SU-DHL-6 (cell line): ENCODE measurements at regions not wholly inside any gene's neighbourhood (a gene's known extent, or its start where the extent isn't known, plus 50 kb on each side); places are given as distances from the start of the nearest gene placed in this dataset.

Experiments used
- H2AFZ ChIP-seq: fragments of 200-600 bp; sonication (generic); 2 replicates; pipeline ENCODE4 v1.6.1; 2014; ENCODE audit warnings: low read depth, mild to moderate bottlenecking, moderate library complexity, mixed read lengths, antibody characterized with exemption, low read length; ENCODE audit not compliant: severe bottlenecking
- H3F3A ChIP-seq: fragments of 200-600 bp; shearing (Covaris generic); 2 replicates; pipeline ENCODE4 v1.6.0; 2016; ENCODE audit warnings: antibody characterized with exemption, mild to moderate bottlenecking; ENCODE audit not compliant: insufficient read depth
- H3K27ac ChIP-seq: fragments of 200-600 bp; sonication (generic); 2 replicates; pipeline ENCODE4 v1.5.1; 2016; ENCODE audit warnings: low read depth, mild to moderate bottlenecking, low read length, moderate library complexity, mixed read lengths
- H3K27me3 ChIP-seq: fragments of 200-600 bp; sonication (generic), shearing (Covaris generic); 2 replicates; pipeline ENCODE4 v1.6.0; 2014; ENCODE audit warnings: mild to moderate bottlenecking, low read length
- H3K36me3 ChIP-seq: fragments of 200-600 bp; sonication (generic); 2 replicates; pipeline ENCODE4 v1.6.1; 2014; ENCODE audit warnings: mild to moderate bottlenecking, low read length, mixed read lengths
- H3K4me2 ChIP-seq: fragments of 300-600, 200-600 bp; shearing (Covaris generic), sonication (generic); 2 replicates; pipeline ENCODE4 v1.6.0; 2014; ENCODE audit warnings: low read length, low read depth, mild to moderate bottlenecking; ENCODE audit not compliant: poor library complexity, severe bottlenecking
- H3K4me3 ChIP-seq: fragments of 200-600 bp; sonication (generic); 2 replicates; pipeline ENCODE4 v1.5.1; 2014; ENCODE audit warnings: antibody characterized with exemption, low read length, mild to moderate bottlenecking, mixed read lengths; ENCODE audit not compliant: insufficient read depth, poor library complexity, severe bottlenecking
- H3K79me2 ChIP-seq: fragments of 200-600 bp; sonication (generic); 2 replicates; pipeline ENCODE4 v1.6.1; 2014; ENCODE audit warnings: mild to moderate bottlenecking, low read length, moderate library complexity; ENCODE audit not compliant: insufficient read depth
- H3K9ac ChIP-seq: fragments of 200-600 bp; sonication (generic); 2 replicates; pipeline ENCODE4 v1.7.0; 2014; ENCODE audit warnings: mild to moderate bottlenecking, low read length
- H3K9me2 ChIP-seq: fragments of 200-600 bp; sonication (generic); replicated peaks from 2 replicates; pipeline ENCODE4 v1.6.1; 2014; ENCODE audit warnings: low read length; ENCODE audit not compliant: insufficient read depth
- H3K9me3 ChIP-seq: fragments of 200-600 bp; sonication (generic); 2 replicates; pipeline ENCODE4 v1.6.1; 2014; ENCODE audit warnings: low read length, mixed read lengths; ENCODE audit not compliant: insufficient read depth
- H4K20me1 ChIP-seq: fragments of 200-600 bp; sonication (generic); 2 replicates; pipeline ENCODE4 v1.6.1; 2014; ENCODE audit warnings: low read depth, mild to moderate bottlenecking, antibody characterized with exemption, low read length, moderate library complexity, mixed read lengths
- CTCF ChIP-seq: fragments of 200-600 bp; sonication (generic); IDR thresholded peaks from one replicate; pipeline ENCODE4 v1.5.1; 2017; ENCODE audit warnings: antibody characterized with exemption, mild to moderate bottlenecking, low read length, moderate library complexity; ENCODE audit not compliant: insufficient read depth, poor library complexity, severe bottlenecking
- EZH2phosphoT487 ChIP-seq: fragments of 200-600 bp; sonication (generic), shearing (Covaris generic); conservative IDR thresholded peaks from 2 replicates; pipeline ENCODE4 v1.6.1; 2018; ENCODE audit warnings: mild to moderate bottlenecking, antibody characterized with exemption, low read length, moderate library complexity, mixed read lengths

- Histone ChIP-seq H3F3A (no peaks in the 10 kb centered on the region), H3K36me3 (no peaks in the 10 kb centered on the region), H3K79me2 (no peaks in the 10 kb centered on the region), H3K4me2 (no peak overlapping the region), H4K20me1 (no peaks in the 10 kb centered on the region), H2AFZ (no peak overlapping the region), H3K27ac (no peak overlapping the region), H3K9me2 (no peaks in the 10 kb centered on the region), H3K27me3 (no peaks in the 10 kb centered on the region), H3K4me3 (no peak overlapping the region), H3K9ac (no peak overlapping the region), H3K9me3 (no peaks in the 10 kb centered on the region)
- TF ChIP-seq CTCF (no peak), EZH2phosphoT487 (no peak)
Measured at GRCh38 chr1:244140420-244140819, 89.3 kb downstream of the ZBTB18 start.

GRCh38 chr1:244144053-244144452 is 93.0 kb downstream of the ZBTB18 start:
- no peak overlapping the region for H3K4me3 ChIP-seq
- H3F3A ChIP-seq: no peaks in the 10 kb centered on the region
- H3K27me3 ChIP-seq: no peaks in the 10 kb centered on the region
- H3K36me3 ChIP-seq: no peaks in the 10 kb centered on the region
- no peak overlapping the region for H3K4me2 ChIP-seq
- no peaks in the 10 kb centered on the region for H3K9me3 ChIP-seq
- H3K79me2 ChIP-seq: no peaks in the 10 kb centered on the region
- no peak overlapping the region for H3K27ac ChIP-seq
- TF ChIP-seq EZH2phosphoT487 (no peak), CTCF (no peak)
- H3K9ac ChIP-seq: no peak overlapping the region
- no peaks in the 10 kb centered on the region for H3K9me2 ChIP-seq
- H2AFZ ChIP-seq: no peak overlapping the region
- H4K20me1 ChIP-seq: no peaks in the 10 kb centered on the region

GRCh38 chr1:244150071-244150470 is 99.0 kb downstream of the ZBTB18 start:
- Histone ChIP-seq H3K9me2 (no peaks in the 10 kb centered on the region), H3K4me3 (no peak overlapping the region), H3K27me3 (no peaks in the 10 kb centered on the region), H3K27ac (no peak overlapping the region), H3F3A (no peaks in the 10 kb centered on the region), H3K79me2 (no peaks in the 10 kb centered on the region), H3K4me2 (no peak overlapping the region), H2AFZ (no peak overlapping the region), H4K20me1 (no peaks in the 10 kb centered on the region), H3K9me3 (no peaks in the 10 kb centered on the region), H3K9ac (no peak overlapping the region), H3K36me3 (no peaks in the 10 kb centered on the region)
- TF ChIP-seq EZH2phosphoT487 (no peak), CTCF (no peak)

GRCh38 chr1:244150665-244151064 is 99.6 kb downstream of the ZBTB18 start:
- Histone ChIP-seq H3K4me3 (no peak overlapping the region), H3K9me3 (no peaks in the 10 kb centered on the region), H3K27me3 (no peaks in the 10 kb centered on the region), H3K9ac (no peak overlapping the region), H3K27ac (no peak overlapping the region), H3F3A (no peaks in the 10 kb centered on the region), H4K20me1 (no peaks in the 10 kb centered on the region), H3K79me2 (no peaks in the 10 kb centered on the region), H2AFZ (no peak overlapping the region), H3K9me2 (no peaks in the 10 kb centered on the region), H3K36me3 (no peaks in the 10 kb centered on the region), H3K4me2 (no peak overlapping the region)
- TF ChIP-seq CTCF (no peak), EZH2phosphoT487 (no peak)
